ENCODE measurements at regions not wholly inside any gene's neighbourhood (a gene's known extent, or its start where the extent isn't known, plus 50 kb on each side); places are given as distances from the start of the nearest gene placed in this dataset.
"Not testable (repeated sequence)": the region's sequence is repeated elsewhere in the genome, so short reads cannot be mapped to it uniquely, and the experiment has no call there.

DNA sequence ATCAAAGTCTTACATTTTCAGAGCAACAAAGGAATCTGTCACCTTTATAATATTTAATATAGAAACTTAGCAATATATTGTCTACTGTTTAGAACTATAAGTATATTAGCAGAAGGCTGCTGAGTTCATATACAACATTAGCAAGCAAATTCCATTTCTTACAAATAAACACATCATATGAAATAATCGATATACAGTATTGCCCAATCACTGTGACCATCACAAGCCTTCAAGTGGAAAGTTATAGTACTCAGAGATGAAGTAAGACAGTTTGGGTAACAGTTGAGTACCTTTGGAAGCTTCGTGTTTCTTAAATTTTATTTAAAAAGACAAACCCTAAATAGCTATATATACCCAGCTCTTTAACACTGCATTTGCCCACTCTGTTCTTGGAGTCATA lies 135.2 kb upstream of the IRX1 start:
- H3F3A ChIP-seq (ENCODE audit: low read depth): no peaks in the 10 kb centered on the region
- no peak overlapping the region for H3K4me2 ChIP-seq (ENCODE audit: low read depth, low read length, poor library complexity, severe bottlenecking)
- H3K4me3 ChIP-seq (ENCODE audit: low read length, poor library complexity, severe bottlenecking): no peak overlapping the region
- H3K79me2 ChIP-seq (ENCODE audit: insufficient read depth, low read length): no peaks in the 10 kb centered on the region
- no peaks in the 10 kb centered on the region for H4K20me1 ChIP-seq (ENCODE audit: insufficient read depth, low read length, poor library complexity, severe bottlenecking)
- no peak overlapping the region for H2AFZ ChIP-seq (ENCODE audit: low read length)
- no peaks in the 10 kb centered on the region for H3K4me1 ChIP-seq (ENCODE audit: insufficient read depth, low read length, poor library complexity, severe bottlenecking)
- no peaks in the 10 kb centered on the region for H3K9me2 ChIP-seq (replicated peaks; ENCODE audit: low read depth, low read length)
- H3K9me3 ChIP-seq (ENCODE audit: insufficient read depth, low read depth, low read length): no peaks in the 10 kb centered on the region
- no peak for TF ChIP-seq EZH2phosphoT487 (IDR thresholded peaks at IDR 0.05; ENCODE audit: borderline replicate concordance)
- H3K9ac ChIP-seq (ENCODE audit: low read depth, low read length, poor library complexity, severe bottlenecking): no peak overlapping the region
- H3K27me3 ChIP-seq (ENCODE audit: insufficient read depth, low read length, poor library complexity, severe bottlenecking): no peaks in the 10 kb centered on the region
- H3K36me3 ChIP-seq (ENCODE audit: insufficient read depth, low read length): no peaks in the 10 kb centered on the region

GRCh38 chr5:3456121-3456681 lies 139.4 kb upstream of the IRX1 start:
- Histone ChIP-seq H3K79me2 (ENCODE audit: insufficient read depth, low read length) (no peaks in the 10 kb centered on the region), H3K4me1 (ENCODE audit: insufficient read depth, low read length, poor library complexity, severe bottlenecking) (no peaks in the 10 kb centered on the region), H3K4me2 (ENCODE audit: low read depth, low read length, poor library complexity, severe bottlenecking) (no peak overlapping the region), H3K27me3 (ENCODE audit: insufficient read depth, low read length, poor library complexity, severe bottlenecking) (no peaks in the 10 kb centered on the region), H3F3A (ENCODE audit: low read depth) (no peaks in the 10 kb centered on the region), H3K9me3 (ENCODE audit: insufficient read depth, low read depth, low read length) (no peaks in the 10 kb centered on the region), H3K36me3 (ENCODE audit: insufficient read depth, low read length) (no peaks in the 10 kb centered on the region), H3K9me2 (replicated peaks; ENCODE audit: low read depth, low read length) (no peaks in the 10 kb centered on the region), H3K9ac (ENCODE audit: low read depth, low read length, poor library complexity, severe bottlenecking) (no peak overlapping the region), H4K20me1 (ENCODE audit: insufficient read depth, low read length, poor library complexity, severe bottlenecking) (no peaks in the 10 kb centered on the region), H3K4me3 (ENCODE audit: low read length, poor library complexity, severe bottlenecking) (no peak overlapping the region), H2AFZ (ENCODE audit: low read length) (no peak overlapping the region)
- TF ChIP-seq CTCF (conservative IDR thresholded peaks at IDR 0.05; ENCODE audit: low read length): no peak
- no peak for TF ChIP-seq EZH2phosphoT487 (IDR thresholded peaks at IDR 0.05; ENCODE audit: borderline replicate concordance)

- H3K4me2 ChIP-seq (ENCODE audit: low read depth, low read length, poor library complexity, severe bottlenecking); H3K79me2 ChIP-seq (ENCODE audit: insufficient read depth, low read length); H3K9me2 ChIP-seq (replicated peaks; ENCODE audit: low read depth, low read length); H3K4me1 ChIP-seq (ENCODE audit: insufficient read depth, low read length, poor library complexity, severe bottlenecking); H3K4me3 ChIP-seq (ENCODE audit: low read length, poor library complexity, severe bottlenecking); H4K20me1 ChIP-seq (ENCODE audit: insufficient read depth, low read length, poor library complexity, severe bottlenecking); H3K36me3 ChIP-seq (ENCODE audit: insufficient read depth, low read length); H3K27me3 ChIP-seq (ENCODE audit: insufficient read depth, low read length, poor library complexity, severe bottlenecking); H3K9me3 ChIP-seq (ENCODE audit: insufficient read depth, low read depth, low read length); H2AFZ ChIP-seq (ENCODE audit: low read length); H3F3A ChIP-seq (ENCODE audit: low read depth); H3K9ac ChIP-seq (ENCODE audit: low read depth, low read length, poor library complexity, severe bottlenecking): not testable (repeated sequence)
Observed at GRCh38 chr5:3454028-3454427, 141.6 kb upstream of the IRX1 start.

DNA sequence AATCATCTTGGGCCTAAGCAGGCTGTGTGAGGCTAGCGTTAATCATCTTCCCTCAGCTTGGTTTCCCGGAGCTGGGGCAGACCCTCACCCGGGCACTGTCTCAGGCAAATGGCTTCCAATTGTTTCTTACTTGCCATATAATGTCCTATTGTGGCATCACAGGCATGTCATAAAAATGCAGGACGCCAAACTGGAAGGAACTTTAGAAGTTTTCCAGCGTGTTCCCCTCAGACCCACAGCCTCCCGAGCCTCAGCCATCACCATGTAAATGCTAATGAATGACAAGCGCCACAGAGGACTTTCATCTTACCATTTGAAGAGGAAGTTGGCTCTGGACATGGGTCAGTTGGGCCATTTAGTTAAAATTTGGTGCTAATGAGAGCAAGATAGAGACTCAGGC lies 143.0 kb upstream of the IRX1 start:
- Histone ChIP-seq H3K4me3 (ENCODE audit: low read length, poor library complexity, severe bottlenecking) (no peak overlapping the region), H3K9me2 (replicated peaks; ENCODE audit: low read depth, low read length) (no peaks in the 10 kb centered on the region), H3K36me3 (ENCODE audit: insufficient read depth, low read length) (no peaks in the 10 kb centered on the region), H3F3A (ENCODE audit: low read depth) (no peaks in the 10 kb centered on the region), H3K79me2 (ENCODE audit: insufficient read depth, low read length) (no peaks in the 10 kb centered on the region), H4K20me1 (ENCODE audit: insufficient read depth, low read length, poor library complexity, severe bottlenecking) (no peaks in the 10 kb centered on the region), H3K4me1 (ENCODE audit: insufficient read depth, low read length, poor library complexity, severe bottlenecking) (no peaks in the 10 kb centered on the region), H3K9ac (ENCODE audit: low read depth, low read length, poor library complexity, severe bottlenecking) (no peak overlapping the region), H3K9me3 (ENCODE audit: insufficient read depth, low read depth, low read length) (no peaks in the 10 kb centered on the region), H3K4me2 (ENCODE audit: low read depth, low read length, poor library complexity, severe bottlenecking) (no peak overlapping the region), H3K27me3 (ENCODE audit: insufficient read depth, low read length, poor library complexity, severe bottlenecking) (no peaks in the 10 kb centered on the region), H2AFZ (ENCODE audit: low read length) (no peak overlapping the region)
- TF ChIP-seq EZH2phosphoT487 (IDR thresholded peaks at IDR 0.05; ENCODE audit: borderline replicate concordance): no peak
- TF ChIP-seq CTCF (conservative IDR thresholded peaks at IDR 0.05; ENCODE audit: low read length): no peak

All from Loucy (cell line).